ENCODE measurements at regions not wholly inside any gene's neighbourhood (a gene's known extent, or its start where the extent isn't known, plus 50 kb on each side); places are given as distances from the start of the nearest gene placed in this dataset.

- H3K9me3 ChIP-seq, result no peaks in the 10 kb centered on the region
- H3K27ac ChIP-seq, result no peak overlapping the region
- no peak overlapping the region for H3K4me3 ChIP-seq
- H3K4me1 ChIP-seq, result no peaks in the 10 kb centered on the region
- ATAC-seq, result no peak
- intact Hi-C loops (cut with DNase I), result no loop called here
- H3K27me3 ChIP-seq, result no peaks in the 10 kb centered on the region
- H3K36me3 ChIP-seq, result no peaks in the 10 kb centered on the region
- no peak for TF ChIP-seq CTCF (IDR thresholded peaks at IDR 0.05)
- DNase-seq, result no peak
Measured at GRCh38 chr4:53813998-53814397, 222.7 kb upstream of the LNX1 start.

GRCh38 chr4:53810643-53811042, 219.4 kb upstream of the LNX1 start:
- intact Hi-C loops (cut with DNase I), result no loop called here
- ATAC-seq, result no peak
- Histone ChIP-seq H3K27ac (no peak overlapping the region), H3K9me3 (no peaks in the 10 kb centered on the region), H3K27me3 (no peaks in the 10 kb centered on the region), H3K4me3 (no peak overlapping the region), H3K4me1 (no peaks in the 10 kb centered on the region), H3K36me3 (no peaks in the 10 kb centered on the region)
- DNase-seq, result no peak
- TF ChIP-seq CTCF (IDR thresholded peaks at IDR 0.05), result no peak

DNA sequence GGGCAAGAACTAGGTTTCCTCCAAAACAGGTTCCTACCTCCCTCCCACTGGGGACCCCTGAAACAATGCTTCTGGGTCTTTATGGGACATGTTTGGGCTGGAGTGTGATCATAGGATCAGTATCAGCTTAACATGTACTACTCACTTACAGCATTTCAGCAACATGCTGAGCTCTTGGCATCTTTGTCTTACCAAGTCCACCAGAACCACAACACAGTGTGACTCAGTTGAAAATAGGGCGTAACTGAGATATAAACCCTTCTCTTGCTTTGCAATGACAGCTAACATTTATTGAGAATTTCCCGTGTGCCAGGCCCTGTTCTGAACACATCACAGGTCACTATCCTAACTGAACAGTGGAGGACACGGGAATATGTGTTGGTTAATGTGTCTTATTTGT, 218.5 kb upstream of the LNX1 start:
- no peak for TF ChIP-seq CTCF (IDR thresholded peaks at IDR 0.05)
- intact Hi-C loops (cut with DNase I), result no loop called here
- Histone ChIP-seq H3K36me3 (no peaks in the 10 kb centered on the region), H3K4me1 (no peaks in the 10 kb centered on the region), H3K27me3 (no peaks in the 10 kb centered on the region), H3K4me3 (no peak overlapping the region), H3K27ac (no peak overlapping the region), H3K9me3 (no peaks in the 10 kb centered on the region)
- ATAC-seq (no peak), DNase-seq (no peak)

DNA sequence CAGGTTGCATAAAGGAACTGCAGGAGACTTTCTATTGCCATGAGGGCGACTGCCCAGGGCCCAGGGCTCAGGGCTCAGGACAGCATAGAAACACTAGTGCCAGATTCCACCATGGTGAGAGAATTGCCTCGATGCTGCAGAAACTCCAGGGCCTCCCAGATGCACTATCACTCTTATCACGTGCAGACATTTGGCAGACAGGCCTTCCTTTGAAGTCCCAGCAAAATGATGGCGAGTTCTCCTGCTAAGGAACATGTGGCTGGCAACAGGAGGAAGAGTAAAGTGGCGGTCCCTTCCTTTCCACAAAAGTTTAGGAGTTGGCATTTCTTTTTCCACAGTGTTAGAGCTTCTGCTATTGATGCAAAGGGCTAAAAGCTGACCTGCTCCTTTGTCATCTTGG, 214.0 kb upstream of the LNX1 start:
- Histone ChIP-seq H3K9me3 (no peaks in the 10 kb centered on the region), H3K4me3 (no peak overlapping the region), H3K27me3 (no peaks in the 10 kb centered on the region), H3K36me3 (no peaks in the 10 kb centered on the region), H3K4me1 (no peaks in the 10 kb centered on the region), H3K27ac (no peak overlapping the region)
- ATAC-seq (no peak), DNase-seq (no peak)
- TF ChIP-seq CTCF (IDR thresholded peaks at IDR 0.05), result no peak
- intact Hi-C loops (cut with DNase I), result no loop called here

- Histone ChIP-seq H3K4me1 (no peaks in the 10 kb centered on the region), H3K27ac (no peak overlapping the region), H3K4me3 (no peak overlapping the region), H3K27me3 (no peaks in the 10 kb centered on the region), H3K9me3 (no peaks in the 10 kb centered on the region), H3K36me3 (no peaks in the 10 kb centered on the region)
- peak; percentile 52 for TF ChIP-seq CTCF (IDR thresholded peaks at IDR 0.05)
- DNase-seq, result peak; percentile 68
- peak; percentile 79 for ATAC-seq
- intact Hi-C loops (cut with DNase I), result no loop called here
Measured at GRCh38 chr4:53804719-53805118, 213.4 kb upstream of the LNX1 start.

DNA sequence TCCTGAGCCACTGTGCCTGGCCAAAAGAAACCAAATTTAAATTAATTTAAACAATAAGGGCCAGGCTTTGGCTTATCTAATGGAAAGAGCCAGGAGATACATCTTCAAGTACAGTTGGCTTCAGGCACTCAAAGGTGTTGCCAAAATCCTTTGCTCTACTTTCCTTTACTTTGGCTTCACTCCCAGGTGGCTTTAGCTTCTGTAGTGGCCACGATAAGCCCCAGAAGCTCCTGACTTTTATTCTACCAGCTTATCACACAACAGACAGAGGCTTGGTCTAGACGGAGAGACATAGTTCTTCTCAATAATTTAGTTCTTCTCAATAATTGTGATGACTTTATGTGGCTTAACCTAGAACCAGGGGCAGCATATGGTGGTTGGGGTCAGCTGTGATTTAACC, 211.2 kb upstream of the LNX1 start:
- H3K4me1 ChIP-seq, result no peaks in the 10 kb centered on the region
- no peak overlapping the region for H3K4me3 ChIP-seq
- ATAC-seq, result no peak
- no peaks in the 10 kb centered on the region for H3K27me3 ChIP-seq
- intact Hi-C loops (cut with DNase I), result no loop called here
- no peak for DNase-seq
- H3K36me3 ChIP-seq, result no peaks in the 10 kb centered on the region
- no peaks in the 10 kb centered on the region for H3K9me3 ChIP-seq
- no peak for TF ChIP-seq CTCF (IDR thresholded peaks at IDR 0.05)
- H3K27ac ChIP-seq, result no peak overlapping the region

Data from upper lobe of right lung (tissue), 1 donor.